NCI-H774 (cell line): ENCODE measurements at regions not wholly inside any gene's neighbourhood (a gene's known extent, or its start where the extent isn't known, plus 50 kb on each side); places are given as distances from the start of the nearest gene placed in this dataset.
A peak's percentile ranks its signal among the peaks of the same experiment; 100 is the strongest.

Source experiments
- DNase-seq: peaks from one replicate; lab custom pipeline; 2025; lab: John Stamatoyannopoulos, UW

DNA sequence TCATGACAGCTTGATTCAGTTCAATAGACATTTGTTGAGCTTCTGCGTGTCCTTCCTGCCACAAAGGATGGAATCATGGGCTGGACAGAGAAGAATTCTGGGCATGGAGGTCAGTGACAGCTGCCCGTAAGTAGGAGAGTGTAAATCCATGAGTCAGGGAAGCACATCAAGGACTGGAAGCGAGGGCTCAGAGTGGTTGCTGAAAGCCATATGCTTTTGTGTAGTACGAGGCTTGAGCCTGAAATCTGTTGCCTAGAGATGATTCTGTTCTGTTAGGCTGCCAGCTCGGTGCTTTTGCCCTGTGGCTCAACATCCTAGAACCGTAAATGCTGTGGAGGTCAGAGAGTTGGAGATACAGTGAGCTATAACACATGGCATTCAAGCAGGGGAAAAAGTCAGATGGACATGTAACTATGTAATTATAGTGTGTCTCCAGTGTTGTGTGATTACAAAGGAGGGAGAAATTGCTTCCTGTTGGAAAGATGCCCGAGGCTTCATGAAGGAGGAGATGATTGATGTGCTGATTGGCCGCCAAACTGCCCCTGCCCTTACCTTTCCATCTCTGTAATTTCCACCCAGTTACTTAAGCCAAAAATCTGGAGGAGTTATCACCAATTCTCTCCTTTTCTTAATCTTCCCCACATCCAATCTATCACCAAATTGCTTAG, 92.8 kb upstream of the CACNA1E start:
- DNase-seq = peak; percentile 54

DNA sequence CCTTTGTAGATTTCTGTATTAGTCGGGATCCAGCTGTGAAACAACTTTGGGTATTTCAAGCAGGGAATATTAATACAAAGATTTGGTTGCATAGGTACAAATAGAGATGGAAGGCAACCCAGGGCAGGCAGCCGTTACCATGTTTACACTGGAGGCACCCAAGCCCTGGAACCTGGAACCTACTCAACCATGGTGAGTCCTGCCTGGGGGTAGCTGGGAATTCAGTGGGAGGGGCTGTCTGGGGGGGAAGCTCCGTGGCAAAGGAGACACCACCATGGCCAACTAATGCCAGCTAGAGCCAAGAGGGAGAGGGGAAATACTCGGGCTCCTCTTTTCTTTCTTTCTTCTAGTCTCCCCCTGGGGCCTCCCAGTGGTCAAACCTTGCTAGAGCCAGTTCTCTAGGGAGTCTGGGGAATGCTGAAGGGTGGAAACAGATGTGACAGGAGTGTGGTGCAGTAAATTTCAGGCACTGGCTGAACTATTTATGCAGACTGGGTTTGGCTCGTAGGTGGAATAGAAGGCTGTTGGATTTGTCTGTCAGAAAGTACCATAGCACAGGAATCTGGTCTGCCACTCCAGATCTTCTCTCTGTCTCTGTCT, 91.9 kb upstream of the CACNA1E start:
- no peak for DNase-seq

DNA sequence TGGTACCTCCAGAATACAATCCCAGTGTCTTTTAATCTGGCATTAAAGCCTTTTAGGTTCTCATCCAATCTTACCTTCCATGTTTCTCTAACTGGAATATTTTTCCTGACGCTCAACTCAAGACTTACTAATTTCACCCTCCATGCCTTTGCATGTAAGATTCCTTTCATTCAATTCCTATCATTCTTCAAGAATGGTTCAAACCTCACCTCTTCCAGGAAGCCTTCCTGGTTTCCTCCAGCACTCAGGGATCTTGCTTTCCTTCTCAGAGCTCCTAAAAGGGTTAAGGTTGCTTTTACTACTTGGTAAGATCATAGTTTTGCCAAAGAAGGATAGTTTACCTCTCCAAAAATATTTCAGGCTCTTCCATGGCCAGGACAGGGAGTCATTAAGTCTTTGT, 91.2 kb upstream of the CACNA1E start:
- no peak for DNase-seq

DNA sequence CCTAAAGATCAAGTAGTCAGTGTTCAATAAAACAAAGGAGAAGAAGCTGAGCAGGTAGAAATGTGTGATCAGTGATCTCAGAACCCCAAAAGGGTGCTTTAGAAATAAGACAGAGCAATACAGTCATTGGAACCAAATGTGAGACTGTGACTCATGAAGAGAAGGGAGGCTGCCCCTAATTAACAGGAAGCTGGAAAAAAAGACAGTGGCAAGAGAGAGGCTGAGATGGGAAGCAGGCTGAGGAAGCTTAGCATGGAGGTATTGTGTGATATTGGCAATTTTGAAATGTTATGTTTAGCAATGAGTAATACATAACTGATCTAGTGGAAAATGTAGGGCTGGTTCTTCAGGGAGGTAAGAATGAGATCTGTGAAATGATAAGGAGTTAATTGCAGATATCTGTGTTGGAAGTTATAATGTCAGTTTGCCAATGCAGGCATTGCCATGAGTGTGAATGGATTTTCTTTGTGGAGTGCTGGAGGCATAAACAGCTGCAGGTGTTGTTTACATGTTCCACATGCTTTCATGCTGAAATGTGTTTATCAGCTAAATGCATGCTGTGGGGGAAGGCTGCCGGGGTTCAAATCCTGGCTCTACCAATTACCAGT, 90.6 kb upstream of the CACNA1E start:
- DNase-seq = no peak

DNA sequence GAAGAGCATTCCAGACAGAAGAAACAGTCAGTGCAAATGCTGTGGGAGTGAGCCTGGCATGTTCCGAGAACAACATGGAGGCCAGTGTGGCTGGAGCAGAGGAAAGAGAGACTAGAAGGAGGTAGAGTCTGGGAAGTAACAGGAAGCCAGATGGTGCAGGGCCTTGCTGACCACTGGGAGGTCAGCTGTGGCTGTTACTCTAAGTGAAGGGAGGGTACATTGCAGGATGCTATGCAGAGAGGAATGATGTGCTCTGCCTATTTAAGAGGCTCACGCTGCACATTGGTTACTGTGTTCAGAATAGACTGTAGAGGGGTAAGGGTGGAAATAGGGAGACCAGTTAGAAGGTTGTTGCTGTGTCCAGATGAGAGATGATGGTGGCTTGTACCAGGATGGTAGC, 88.6 kb upstream of the CACNA1E start:
- no peak for DNase-seq

DNA sequence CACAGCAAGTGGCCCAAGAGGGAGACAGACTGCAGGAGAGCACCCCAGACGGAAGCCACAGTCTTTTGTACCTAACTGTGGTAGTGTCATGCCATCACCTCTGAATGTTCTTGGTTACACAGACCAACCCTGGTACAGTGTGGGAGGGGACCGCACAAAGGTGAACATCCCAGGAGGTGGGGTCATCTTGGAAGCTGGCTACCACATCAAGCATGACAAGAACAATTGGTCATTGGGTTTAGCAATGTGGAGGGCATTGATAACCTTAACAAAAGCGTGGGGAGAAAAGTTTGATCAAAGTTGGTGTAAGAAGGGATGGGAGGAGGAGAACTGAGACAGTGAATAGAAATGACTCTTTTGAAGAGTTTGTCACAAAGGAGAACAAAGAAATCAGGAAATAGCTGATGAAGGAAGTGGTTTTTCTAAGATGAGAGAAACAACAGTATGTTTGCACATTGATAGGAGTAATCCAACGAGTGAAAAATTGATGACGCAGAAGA, 87.1 kb upstream of the CACNA1E start:
- DNase-seq = no peak

DNA sequence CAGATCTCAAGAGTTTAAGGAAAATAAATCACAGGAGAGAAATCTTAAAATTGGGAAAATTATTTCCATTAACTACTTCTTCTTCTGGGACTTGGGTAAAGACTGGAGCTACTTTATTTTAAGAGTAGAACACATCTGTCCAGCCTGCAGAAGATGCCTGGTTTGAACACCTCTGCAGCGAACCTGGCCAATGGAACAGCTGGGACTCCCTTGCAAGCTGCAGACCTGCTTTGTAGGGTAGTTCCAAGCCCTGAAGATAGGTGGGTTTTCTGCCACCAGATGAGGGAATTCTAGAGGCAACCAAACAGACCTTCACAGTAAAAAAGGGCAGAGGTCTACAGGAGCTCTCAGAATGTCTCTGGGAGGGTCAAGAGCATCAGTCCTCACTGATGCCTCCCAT, 86.5 kb upstream of the CACNA1E start:
- DNase-seq = no peak

DNA sequence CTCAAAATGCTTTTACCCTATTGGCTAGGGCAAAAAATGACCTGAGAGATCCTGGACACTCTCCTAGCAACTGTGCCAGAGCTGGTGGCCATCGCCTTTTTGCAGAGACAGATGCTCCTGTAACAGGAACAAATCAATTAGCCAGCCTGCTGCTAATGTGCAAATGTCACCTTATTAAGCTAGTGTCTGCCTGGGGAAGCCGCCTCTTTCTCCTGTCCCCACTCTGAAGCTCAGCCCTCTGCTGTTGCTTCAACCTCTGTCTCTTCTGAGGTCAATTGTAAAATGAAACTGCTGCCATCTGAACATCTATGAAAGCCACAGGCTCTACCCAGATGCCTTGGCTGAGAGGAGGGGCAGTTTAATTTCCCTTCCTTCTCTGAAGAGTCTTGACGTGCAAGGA, 85.5 kb upstream of the CACNA1E start:
- no peak for DNase-seq

DNA sequence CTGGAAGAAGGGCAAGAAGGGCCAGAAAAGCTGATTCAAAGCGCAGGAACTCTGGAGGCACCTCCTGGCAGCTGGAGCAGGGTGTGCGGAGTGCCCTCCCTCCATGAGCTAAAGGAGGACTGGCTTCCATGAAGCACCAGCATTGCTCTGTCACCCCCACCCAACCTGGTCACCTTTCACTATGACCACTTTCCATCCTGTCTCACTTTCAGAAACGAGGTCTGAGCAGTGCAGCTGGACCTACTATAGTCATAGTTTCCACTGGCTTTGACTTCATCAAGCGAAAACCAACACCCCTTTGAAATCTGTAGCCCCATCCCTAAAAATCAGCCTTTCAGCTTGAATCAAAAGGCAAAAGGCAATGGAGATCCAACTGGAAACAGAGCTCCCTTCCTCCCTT, 84.8 kb upstream of the CACNA1E start:
- DNase-seq = no peak

DNA sequence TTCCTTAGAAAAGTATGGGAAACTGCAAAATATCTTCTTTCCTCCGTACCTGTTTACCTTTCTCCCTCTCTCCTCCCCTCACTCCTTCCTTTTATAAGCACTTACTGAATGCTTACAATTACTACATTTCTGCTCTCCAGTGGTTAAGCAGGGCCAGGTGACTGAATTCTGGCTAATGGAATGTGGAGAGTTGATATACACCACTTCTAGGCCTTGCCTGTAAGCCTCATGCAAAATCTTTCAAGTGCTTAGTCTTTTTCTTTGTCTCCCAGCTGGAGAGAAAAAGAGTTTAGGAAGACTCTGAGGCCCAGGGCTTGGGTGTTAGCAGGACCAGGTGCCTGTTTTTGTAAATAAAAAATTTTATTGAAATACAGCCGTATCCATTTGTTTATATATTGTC, 77.7 kb upstream of the CACNA1E start:
- no peak for DNase-seq

DNA sequence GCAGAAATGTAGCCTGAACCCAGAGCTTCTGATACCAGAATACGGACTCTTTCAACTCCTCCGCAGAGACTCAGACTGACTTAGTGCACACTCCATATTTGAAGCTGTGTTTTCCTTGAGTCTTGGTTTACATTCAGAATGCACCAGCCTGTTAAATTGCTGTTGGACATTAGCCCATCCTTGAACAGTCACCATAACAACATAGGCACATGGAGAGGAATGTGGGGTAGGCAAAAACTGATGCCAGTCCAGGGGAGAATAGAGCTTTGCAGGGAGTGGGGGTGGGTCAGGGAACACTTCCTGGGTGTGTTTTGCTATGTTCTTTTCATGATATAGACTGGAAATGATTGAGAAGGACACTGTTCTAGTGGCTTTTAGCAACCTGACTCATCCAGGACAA, 76.3 kb upstream of the CACNA1E start:
- no peak for DNase-seq

DNA sequence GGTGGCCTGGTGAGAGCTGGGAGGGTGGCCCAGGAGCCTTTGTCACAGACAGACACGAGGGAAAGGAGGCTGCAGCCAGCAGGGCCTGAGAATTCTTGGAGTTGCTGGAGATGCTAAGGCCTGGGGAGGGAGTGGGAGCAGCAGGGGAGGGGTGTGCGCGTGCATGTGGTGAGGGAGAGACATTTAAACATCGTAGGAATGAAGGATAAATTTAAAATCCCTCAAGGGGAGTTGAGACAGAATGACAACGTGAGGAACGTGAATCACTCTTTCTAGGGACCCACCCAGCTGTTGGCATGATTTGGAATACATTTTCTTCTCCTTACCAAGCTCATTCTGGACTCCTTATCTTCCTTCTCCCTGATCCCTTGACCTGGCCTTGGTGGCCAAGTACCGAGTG, 73.3 kb upstream of the CACNA1E start:
- DNase-seq = no peak

DNA sequence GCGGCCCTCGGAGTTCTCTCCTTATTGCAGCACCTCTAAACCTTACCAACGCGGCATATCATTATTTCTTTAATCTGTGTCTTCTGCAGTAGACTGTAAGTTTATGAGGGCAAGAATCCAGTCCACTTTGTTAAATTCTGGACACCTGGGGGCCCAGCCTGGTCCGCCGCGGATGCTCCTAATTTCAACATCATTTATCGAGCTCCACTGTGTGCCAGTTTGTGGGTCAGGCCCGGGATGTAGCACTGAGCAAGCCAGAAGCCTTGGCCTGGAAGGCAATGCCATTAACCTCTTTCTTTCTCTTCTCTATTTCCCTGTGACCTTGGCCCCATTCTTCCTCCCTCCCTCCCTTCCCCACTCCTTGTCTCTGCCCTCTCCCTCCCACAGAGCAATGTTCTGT, 70.6 kb upstream of the CACNA1E start:
- DNase-seq = no peak

DNA sequence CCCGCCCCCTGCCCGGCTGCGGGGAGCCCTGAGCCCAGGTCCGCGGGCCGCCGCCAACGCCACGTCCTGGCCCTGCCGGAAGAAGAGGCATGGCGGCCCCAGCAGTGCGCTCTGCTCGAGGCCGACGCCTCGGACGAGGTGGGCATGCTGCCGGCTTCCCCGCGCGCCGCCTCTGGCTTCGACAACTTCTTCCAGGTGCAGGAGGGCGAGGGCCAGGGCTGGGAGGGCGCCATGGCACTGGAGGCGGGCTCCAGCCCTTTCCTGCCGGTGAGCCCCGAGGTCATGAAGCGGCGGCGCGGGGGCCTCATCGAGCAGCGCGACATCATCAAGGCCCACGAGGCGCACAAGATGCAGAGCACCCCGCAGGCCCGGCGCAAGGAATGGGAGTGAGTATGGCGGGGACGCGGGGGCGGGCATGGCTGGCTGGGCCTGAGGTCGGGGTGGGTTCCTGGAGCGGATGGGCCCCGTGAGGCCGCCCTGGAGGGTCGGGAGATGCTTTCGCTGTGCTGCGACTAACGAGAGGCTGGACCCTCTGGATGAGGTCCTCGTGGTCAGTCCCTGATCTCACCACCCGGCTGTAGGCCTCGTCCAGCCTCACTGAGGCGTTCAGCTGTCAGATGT, 70.0 kb upstream of the CACNA1E start:
- no peak for DNase-seq

DNA sequence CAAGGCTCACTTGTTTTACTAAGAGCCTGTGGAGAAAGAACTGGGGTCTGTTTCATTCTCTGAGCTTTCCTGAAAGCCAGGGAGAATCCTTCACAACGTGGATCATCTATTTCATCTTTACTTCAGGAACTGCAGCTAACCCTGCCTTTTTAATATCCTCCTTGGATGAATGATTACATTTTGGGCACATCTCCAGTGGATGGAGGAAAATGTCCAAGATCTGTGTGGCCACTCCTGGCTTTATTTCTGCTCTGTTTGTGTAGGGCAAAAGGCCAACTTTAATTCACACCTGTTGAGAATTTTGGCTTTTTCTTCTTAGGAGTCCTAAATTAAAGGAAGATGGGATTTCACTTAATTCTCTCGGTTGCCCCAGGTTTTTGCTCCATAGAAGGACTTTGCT, 69.5 kb upstream of the CACNA1E start:
- DNase-seq = no peak

DNA sequence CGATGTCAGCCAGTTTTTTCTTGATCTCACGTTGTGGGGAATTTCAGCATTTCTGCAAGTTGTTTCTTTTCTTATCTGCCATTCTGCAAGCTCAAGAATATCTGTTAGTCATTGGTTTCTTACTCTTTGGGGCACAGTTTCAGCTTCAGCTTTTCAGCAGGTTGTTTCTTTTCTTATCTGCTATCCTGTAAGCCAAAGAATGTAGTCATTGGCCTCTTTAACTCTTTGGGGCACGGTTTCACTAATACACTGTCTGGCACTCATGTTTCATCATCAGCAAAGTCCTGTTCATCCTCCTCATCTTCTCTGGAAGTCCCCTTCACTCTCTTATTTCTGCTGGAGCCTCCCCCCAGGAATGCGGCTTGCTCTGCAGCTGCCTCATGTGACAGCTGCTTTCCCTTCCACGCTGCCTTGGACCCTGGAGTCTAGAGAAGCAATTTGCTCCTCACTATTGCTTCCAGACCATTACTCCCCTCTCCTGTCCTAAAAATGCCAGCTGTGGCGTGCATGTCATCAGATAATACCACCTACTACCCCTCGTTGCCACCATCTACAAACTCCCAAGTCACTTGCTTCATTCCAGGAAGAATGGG, 67.0 kb upstream of the CACNA1E start:
- DNase-seq = no peak

DNA sequence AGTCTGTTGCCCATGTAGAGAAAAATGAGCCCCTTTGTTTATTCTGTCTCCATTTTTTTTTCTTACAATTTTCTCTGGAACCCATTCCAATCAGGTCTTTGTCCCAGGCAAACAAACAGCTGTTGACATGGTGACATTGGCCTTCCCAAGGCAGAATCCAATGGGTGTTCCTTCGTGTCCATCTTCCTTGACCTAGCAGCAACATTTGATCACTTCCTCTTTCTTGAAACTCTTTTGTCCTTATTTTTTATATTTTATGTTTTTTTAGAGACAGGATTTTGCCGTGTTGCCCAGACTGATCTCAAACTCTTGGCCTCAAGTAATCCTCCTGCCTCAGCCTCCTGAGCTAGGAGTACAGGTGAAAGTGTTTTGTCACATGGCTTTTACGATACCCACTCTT, 65.4 kb upstream of the CACNA1E start:
- no peak for DNase-seq

DNA sequence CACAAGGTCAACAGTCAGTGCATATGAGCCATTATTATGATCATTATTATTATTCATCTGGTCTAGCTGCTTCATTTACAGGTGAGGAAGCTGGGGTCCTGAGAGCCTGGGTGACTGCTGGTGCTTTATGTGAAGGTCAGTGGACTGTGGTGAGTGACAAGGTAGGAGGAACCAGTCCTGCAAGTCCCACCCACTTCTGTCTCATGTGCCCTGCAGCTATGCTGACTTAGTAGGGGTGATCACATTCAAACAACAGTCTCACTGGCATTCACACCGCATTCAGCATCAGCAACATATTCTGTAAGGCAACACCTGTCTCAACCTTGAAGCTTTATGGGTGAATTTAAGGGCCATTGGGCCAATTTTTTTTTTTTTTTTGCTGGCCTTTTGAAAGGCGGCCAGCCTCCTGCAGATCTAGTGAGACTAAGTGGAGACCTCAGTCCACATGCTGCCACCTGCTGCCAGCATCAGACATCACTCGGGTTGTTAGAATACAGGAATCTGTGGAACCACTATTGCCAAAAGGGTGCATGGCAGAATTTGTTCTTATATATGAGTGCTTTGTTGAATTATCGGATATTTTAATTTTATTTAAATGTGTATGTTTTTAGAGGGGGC, 59.9 kb upstream of the CACNA1E start:
- DNase-seq = peak; percentile 32

DNA sequence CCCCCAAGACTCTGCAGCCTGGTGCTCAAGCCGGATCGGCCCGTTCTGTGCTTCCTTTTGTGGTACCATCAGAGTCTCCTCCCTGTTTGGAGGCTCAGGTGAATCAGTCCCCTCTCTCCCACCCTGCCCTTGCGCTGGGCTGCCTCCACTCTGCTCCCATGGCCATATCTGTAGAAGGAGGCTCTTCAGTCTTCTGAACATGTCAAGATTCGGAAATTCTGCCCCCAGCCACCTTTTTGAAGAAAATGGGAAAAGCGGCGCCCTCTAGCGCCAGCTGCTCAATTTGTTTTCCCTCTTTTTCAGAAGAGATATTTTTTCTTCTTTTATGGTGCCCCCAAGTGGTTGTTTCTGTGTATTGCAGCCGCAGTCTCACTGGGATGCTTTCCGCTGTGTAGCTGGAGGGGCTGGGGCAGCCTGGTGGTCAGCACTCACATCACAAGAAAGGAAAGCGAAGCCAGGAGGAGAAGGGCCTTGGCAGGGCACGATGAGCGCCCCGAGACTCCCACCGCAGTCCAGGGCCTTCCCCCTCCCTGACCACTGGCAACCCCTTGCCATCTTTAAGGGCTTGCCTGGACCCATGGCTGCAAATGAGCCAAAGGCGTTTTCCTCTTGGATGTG, 58.4 kb upstream of the CACNA1E start:
- peak; percentile 75 for DNase-seq

DNA sequence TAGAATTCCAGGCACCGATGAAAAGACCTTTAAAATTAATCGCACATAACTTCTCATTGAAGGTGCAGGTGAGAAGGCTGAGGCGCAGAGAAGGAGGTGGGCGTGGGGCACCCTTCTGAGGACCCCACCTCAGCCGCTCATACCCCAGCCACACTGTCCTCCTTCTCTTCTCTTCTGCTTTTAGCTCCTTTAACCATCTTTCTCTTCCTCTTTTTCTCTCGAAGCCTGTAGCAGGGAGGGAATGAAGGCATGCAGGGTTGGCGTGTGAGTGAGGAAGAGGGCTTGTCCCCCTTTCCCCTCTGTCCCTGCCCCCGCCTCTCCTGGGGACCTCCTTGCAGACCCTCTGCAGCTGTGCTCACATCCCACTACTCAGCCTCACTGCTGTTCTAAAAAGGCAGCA, 57.8 kb upstream of the CACNA1E start:
- no peak for DNase-seq

DNA sequence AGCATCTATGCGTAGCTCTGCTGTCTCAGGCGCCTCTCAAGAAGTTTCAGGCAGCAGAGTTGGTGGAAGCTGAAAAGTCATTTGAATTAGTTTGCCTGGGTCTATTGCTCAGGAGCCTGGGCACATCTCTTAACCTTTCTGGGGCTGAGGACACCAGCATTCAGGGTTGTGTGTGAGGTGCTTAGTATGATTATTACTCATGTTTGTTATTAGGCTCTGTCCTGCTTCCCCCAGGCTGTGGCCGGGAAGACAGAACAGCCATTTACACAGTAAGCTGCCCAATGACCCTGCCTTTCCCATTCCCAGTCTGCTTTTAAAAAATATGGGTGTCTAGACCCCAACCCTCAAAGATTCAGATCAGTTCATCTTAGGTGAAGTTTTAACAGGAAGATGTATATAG, 53.9 kb upstream of the CACNA1E start:
- no peak for DNase-seq
